HG03097 (cell line): ENCODE measurements at regions not wholly inside any gene's neighbourhood (a gene's known extent, or its start where the extent isn't known, plus 50 kb on each side); places are given as distances from the start of the nearest gene placed in this dataset.
"Not testable (repeated sequence)": the region's sequence is repeated elsewhere in the genome, so short reads cannot be mapped to it uniquely, and the experiment has no call there.

Experiments used
- ATAC-seq: cut with Tn5 transposase; IDR thresholded peaks from one replicate; pipeline ENCODE4 v1.9.1; 2021; ENCODE audit not compliant: unreplicated experiment, low FRiP score

DNA sequence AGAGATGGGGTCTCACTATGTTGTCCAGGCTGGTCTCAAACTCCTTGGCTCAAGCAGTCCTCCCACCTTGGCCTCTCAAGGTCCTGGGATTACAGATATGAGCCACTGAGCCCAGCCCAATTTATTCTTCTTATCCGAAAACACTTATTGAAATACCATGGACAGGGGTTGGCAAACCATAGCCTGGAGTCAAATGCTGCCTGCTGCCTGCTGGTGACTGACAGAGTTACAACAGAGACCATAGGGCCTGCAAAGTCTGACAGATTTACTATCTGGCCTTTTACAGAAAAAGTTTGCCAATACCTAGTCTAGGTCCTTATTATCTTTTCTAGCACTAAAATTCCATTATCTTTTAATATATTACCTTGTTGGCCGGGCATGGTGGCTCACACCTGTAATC, 87.1 kb upstream of the ZNF281 start:
- no peak for ATAC-seq

GRCh38 chr1:200495901-200496300, 86.1 kb upstream of the ZNF281 start:
- ATAC-seq: no peak

DNA sequence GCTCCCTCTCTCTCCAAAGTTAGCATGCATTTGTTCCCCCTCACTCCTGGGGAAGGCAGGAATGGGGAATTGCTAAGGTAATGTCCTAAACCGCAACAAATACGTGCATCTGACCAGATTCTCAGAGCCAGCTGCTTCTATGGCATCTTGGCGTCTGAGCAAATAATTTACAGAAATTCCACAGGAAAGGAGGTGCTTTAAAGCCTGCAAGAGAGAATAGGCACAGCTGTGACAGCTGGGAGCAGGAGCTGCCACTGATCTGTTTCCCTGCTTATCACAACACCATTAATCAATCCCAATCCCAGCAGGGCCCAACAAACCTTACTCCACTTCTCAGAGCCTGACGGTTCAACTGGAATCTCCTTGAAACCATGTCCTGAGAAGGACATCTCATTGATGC, 83.5 kb upstream of the ZNF281 start:
- no peak for ATAC-seq

DNA sequence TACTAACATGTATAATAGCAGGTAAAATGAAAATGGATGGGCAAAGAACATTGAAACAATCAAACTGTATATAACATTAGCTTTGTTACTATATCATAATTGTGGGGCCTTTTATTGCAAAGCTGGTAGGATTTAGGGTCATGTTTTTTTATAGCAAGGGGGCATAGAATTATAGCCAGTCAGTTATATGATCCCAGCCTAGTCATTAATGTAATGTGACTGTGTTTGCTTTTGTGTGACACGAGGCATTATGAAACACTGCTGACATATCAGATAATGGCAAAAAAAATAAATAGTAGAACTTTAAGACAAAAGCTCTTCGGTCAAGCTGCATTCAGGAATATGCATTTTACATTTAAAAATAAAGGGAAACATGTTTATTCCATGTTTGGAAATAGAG, 81.3 kb upstream of the ZNF281 start:
- no peak for ATAC-seq

- no peak for ATAC-seq
Observed at GRCh38 chr1:200490183-200490582, 80.3 kb upstream of the ZNF281 start.

- no peak for ATAC-seq
Observed at GRCh38 chr1:200488375-200489165, 78.7 kb upstream of the ZNF281 start.

DNA sequence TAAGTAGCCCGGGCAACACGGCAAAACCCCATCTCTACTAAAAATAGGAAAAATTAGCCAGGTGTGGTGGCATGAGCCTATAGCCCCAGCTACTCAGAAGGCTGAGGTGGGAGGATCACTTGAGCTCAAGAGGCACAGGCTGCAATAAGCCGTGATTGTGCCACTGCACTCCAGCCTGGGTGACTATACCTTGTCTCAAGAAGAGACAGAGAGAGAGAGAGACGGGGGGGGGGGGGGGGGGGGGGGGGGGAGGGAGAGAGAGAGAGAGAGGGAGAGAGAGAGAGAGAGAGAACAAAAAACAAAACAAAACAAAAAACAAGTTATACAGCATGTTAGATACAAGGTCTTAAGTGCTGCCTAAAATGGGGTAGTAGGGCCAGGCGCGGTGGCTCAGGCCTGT, 77.8 kb upstream of the ZNF281 start:
- no peak for ATAC-seq

DNA sequence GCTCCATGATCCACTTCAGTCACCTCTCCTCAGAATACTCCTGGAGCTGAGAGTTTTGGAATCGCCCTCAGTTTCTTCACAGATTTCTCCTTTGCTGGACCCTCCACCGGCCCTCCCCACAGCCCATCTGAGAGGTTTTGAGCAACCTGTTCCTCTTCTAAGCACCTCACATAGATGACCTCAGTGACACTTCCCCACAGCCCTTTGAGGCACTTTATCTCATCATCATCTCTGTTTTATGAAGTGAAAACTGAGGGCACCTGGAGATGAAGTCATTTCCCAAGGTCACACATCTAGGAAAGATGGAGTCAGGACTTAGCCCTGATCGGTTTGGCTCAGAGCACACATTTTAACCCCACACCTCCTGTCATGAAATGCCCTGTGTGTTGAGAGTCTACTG, 76.8 kb upstream of the ZNF281 start:
- no peak for ATAC-seq

GRCh38 chr1:200484438-200484946, 74.7 kb upstream of the ZNF281 start:
- ATAC-seq: not testable (repeated sequence)

GRCh38 chr1:200483491-200484143, 73.8 kb upstream of the ZNF281 start:
- peak; percentile 95 for ATAC-seq

GRCh38 chr1:200480964-200481363, 71.1 kb upstream of the ZNF281 start:
- no peak for ATAC-seq

- no peak for ATAC-seq
Observed at GRCh38 chr1:200479816-200480215, 70.0 kb upstream of the ZNF281 start.

DNA sequence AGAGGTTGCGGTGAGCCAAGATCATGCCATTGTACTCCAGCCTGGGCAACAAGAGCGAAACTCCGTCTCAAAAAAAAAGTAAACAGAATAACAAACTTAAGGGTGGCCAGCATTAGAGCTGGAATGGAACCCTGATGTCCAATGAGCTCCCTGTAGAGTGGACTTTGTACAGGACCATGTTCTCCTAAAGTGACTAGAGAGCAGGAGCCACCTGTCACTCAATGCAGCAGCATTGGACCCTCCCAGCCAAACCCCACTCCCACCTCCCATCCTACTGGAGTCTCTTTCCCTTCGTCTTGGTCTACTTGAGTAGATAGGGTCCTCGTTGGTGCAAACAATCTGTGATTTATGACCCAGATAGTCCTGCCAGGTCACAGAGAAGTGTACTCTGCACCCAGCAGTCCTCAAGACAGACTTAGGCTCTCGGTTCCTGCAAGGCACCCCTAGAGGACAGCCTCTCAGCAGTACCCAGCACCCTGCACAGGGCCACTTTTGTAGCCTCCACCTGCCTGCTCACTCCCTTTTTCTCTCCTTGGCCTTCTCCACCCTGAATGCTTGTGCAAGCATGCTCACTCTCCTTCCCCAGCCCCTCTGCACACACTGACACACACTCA, 69.2 kb upstream of the ZNF281 start:
- ATAC-seq: no peak

DNA sequence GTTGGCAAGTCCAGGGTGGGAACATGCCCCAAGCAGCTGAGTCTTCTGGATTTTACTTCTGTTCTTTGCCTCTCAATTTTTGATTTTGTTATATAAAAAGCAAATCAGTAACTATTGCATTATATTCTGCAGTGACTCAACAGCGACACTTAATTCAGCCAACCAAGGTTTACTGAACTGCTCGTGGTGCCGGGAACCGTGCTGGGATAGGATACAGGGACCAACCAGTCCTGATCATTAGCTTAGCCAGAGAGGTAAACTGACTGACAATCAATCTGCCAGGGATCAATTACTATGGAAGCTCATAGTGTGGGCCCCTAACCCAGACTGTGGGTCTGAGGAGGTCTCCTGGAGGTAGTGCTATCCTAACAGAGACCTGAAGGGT, 68.4 kb upstream of the ZNF281 start:
- no peak for ATAC-seq

- no peak for ATAC-seq
Observed at GRCh38 chr1:200474633-200475032, 64.8 kb upstream of the ZNF281 start.

GRCh38 chr1:200473698-200474371, 64.0 kb upstream of the ZNF281 start:
- ATAC-seq: peak; percentile 74

- ATAC-seq: no peak
Observed at GRCh38 chr1:200471739-200472138, 61.9 kb upstream of the ZNF281 start.

DNA sequence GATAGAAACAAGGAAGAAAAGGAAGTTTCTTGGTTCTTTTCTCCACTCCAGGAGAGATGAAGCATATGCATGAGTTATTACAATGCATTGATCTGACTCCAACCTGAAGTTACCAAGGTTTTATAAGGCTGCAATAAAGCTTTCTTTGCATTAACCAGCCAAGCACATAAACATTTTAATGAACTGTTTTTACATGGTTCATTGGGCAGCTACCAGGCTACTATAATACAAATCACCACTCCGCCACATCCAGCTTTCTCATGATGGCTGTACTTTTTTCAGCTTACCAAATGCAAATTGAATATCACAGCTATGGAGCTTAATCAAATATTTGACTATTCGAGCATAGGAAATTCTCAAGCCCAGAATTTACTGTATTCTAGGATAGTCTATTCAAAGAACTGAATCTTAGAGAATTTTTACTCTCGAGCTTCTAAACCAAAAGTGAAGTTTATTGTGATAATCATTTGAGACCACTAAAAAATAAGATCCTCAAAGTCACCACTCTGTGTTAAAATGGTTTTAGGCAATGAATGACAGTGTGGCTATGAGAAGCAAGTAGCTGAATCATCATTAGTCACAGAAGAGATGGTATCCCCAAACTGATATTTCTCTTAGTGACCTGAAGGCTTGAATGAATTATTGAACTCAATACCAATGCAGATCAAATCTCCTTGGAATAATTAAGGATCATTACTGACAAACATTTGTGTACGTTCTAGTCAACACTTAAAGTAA, 58.6 kb upstream of the ZNF281 start:
- no peak for ATAC-seq

DNA sequence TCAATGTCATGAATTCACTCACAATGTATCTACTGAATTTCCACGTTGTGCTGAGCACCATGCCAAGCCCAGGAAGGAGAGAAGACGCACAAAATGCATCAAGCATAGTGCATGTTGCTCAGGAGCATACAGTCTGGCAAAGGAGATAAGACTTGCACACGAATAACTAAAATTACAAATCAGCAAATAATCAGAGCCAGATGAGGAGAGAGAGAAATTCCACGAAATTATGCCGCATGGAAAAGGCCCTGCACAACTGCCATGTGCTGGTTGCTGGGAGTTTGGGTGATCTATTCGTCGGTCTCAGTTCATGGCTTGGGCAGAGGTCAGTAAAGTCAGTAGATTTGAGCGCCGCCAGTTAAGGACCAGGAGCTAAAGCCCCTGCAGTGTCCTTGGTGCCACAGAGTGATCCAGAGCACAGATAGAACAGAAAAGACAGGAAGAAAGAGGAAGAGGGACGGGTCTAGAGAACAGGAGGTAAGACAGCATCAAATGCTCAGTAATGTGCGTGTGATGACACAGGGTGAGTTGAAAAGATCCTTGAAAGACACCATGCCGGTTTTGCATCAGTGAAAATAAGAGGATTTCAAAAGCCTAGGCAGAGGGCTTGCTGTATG, 55.1 kb upstream of the ZNF281 start:
- no peak for ATAC-seq
